ENCODE measurements at regions not wholly inside any gene's neighbourhood (a gene's known extent, or its start where the extent isn't known, plus 50 kb on each side); places are given as distances from the start of the nearest gene placed in this dataset.

- no peak for TF ChIP-seq TAF1 (IDR thresholded peaks at IDR 0.05; ENCODE audit: borderline replicate concordance, low read depth, low read length)
- no peak for TF ChIP-seq EP300 (IDR thresholded peaks at IDR 0.05; ENCODE audit: borderline replicate concordance in 1 of 2, low read depth in 1 of 2, low read length in 1 of 2)
- no peak for TF ChIP-seq CTCF (IDR thresholded peaks at IDR 0.05)
- TF ChIP-seq EZH2phosphoT487 (IDR thresholded peaks at IDR 0.05; ENCODE audit: borderline replicate concordance, low read depth): no peak
- TF ChIP-seq MAX (IDR thresholded peaks at IDR 0.05; ENCODE audit: low read depth): no peak
- no peak for TF ChIP-seq SMC3 (IDR thresholded peaks at IDR 0.05; ENCODE audit: low read depth, low read length)
- TF ChIP-seq RFX5 (IDR thresholded peaks at IDR 0.05; ENCODE audit: low read length): no peak
- no peak for TF ChIP-seq USF1 (IDR thresholded peaks at IDR 0.05; ENCODE audit: borderline replicate concordance, low read depth)
- TF ChIP-seq ELF1 (IDR thresholded peaks at IDR 0.05): no peak
- TF ChIP-seq, protein P1, sequence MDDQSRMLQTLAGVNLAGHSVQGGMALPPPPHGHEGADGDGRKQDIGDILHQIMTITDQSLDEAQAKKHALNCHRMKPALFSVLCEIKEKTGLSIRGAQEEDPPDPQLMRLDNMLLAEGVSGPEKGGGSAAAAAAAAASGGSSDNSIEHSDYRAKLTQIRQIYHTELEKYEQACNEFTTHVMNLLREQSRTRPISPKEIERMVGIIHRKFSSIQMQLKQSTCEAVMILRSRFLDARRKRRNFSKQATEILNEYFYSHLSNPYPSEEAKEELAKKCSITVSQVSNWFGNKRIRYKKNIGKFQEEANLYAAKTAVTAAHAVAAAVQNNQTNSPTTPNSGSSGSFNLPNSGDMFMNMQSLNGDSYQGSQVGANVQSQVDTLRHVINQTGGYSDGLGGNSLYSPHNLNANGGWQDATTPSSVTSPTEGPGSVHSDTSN (IDR thresholded peaks at IDR 0.05): no peak
Observed at GRCh38 chr14:76591266-76591665, 170.0 kb upstream of the VASH1 start.
